ENCODE measurements at regions not wholly inside any gene's neighbourhood (a gene's known extent, or its start where the extent isn't known, plus 50 kb on each side); places are given as distances from the start of the nearest gene placed in this dataset.

- DNase-seq (ENCODE audit: low spot score) = no peak
Observed at GRCh38 chr4:13182133-13182532, 302.0 kb downstream of the RAB28 start.

- DNase-seq (ENCODE audit: low spot score) = no peak
Observed at GRCh38 chr4:13181681-13182080, 302.5 kb downstream of the RAB28 start.

- no peak for DNase-seq (ENCODE audit: low spot score)
Observed at GRCh38 chr4:13180701-13181100, 303.4 kb downstream of the RAB28 start.

- no peak for DNase-seq (ENCODE audit: low spot score)
Observed at GRCh38 chr4:13178621-13179020, 305.5 kb downstream of the RAB28 start.

- DNase-seq (ENCODE audit: low spot score) = no peak
Observed at GRCh38 chr4:13176741-13177142, 307.4 kb downstream of the RAB28 start.

- no peak for DNase-seq (ENCODE audit: low spot score)
Observed at GRCh38 chr4:13174926-13175325, 309.2 kb downstream of the RAB28 start.

- no peak for DNase-seq (ENCODE audit: low spot score)
Observed at GRCh38 chr4:13174001-13174400, 310.1 kb downstream of the RAB28 start.

- no peak for DNase-seq (ENCODE audit: low spot score)
Observed at GRCh38 chr4:13171292-13172057, 312.7 kb downstream of the RAB28 start.

GRCh38 chr4:13169731-13170525, 314.2 kb downstream of the RAB28 start:
- DNase-seq (ENCODE audit: low spot score) = no peak

GRCh38 chr4:13168326-13168725, 315.8 kb downstream of the RAB28 start:
- DNase-seq (ENCODE audit: low spot score) = no peak

GRCh38 chr4:13166214-13166613, 317.9 kb downstream of the RAB28 start:
- no peak for DNase-seq (ENCODE audit: low spot score)

- DNase-seq (ENCODE audit: low spot score) = no peak
Observed at GRCh38 chr4:13164783-13165331, 319.3 kb downstream of the RAB28 start.

- DNase-seq (ENCODE audit: low spot score) = no peak
Observed at GRCh38 chr4:13162886-13163285, 321.3 kb downstream of the RAB28 start.

GRCh38 chr4:13160920-13161319, 323.2 kb downstream of the RAB28 start:
- DNase-seq (ENCODE audit: low spot score) = no peak

GRCh38 chr4:13159041-13159620, 325.0 kb downstream of the RAB28 start:
- DNase-seq (ENCODE audit: low spot score) = no peak

GRCh38 chr4:13151194-13151593, 332.9 kb downstream of the RAB28 start:
- DNase-seq (ENCODE audit: low spot score) = no peak

- no peak for DNase-seq (ENCODE audit: low spot score)
Observed at GRCh38 chr4:13143222-13144070, 340.7 kb downstream of the RAB28 start.

GRCh38 chr4:13142726-13143125, 341.4 kb downstream of the RAB28 start:
- no peak for DNase-seq (ENCODE audit: low spot score)

GRCh38 chr4:13142191-13142590, 341.9 kb downstream of the RAB28 start:
- DNase-seq (ENCODE audit: low spot score) = no peak

- no peak for DNase-seq (ENCODE audit: low spot score)
Observed at GRCh38 chr4:13137390-13137789, 346.8 kb downstream of the RAB28 start.

GRCh38 chr4:13133700-13134099, 350.4 kb downstream of the RAB28 start:
- DNase-seq (ENCODE audit: low spot score) = no peak

GRCh38 chr4:13130848-13131247, 353.3 kb downstream of the RAB28 start:
- DNase-seq (ENCODE audit: low spot score) = no peak

Data from hepatic stellate cell (primary cell).